ENCODE measurements at regions not wholly inside any gene's neighbourhood (a gene's known extent, or its start where the extent isn't known, plus 50 kb on each side); places are given as distances from the start of the nearest gene placed in this dataset.

GRCh38 chr9:107973451-107973850 is 483.9 kb upstream of the KLF4 start:
- Histone ChIP-seq H3K4me1 (ENCODE audit: control insufficient read depth in 2 of 2, insufficient read depth in 2 of 2, low read length in 2 of 2) (no peaks in the 10 kb centered on the region), H3K36me3 (replicated peaks in 1 of 2; ENCODE audit: control extremely low read depth in 1 of 2, control insufficient read depth in 1 of 2, extremely low read depth in 1 of 2, insufficient read depth in 2 of 2, low read length in 1 of 2) (no peaks in the 10 kb centered on the region), H3K4me3 (ENCODE audit: control extremely low read depth in 1 of 5, extremely low read depth in 1 of 5, insufficient read depth in 1 of 5, low read depth in 2 of 5, low read length in 4 of 5) (no peak overlapping the region), H3K4me2 (replicated peaks; ENCODE audit: low read depth, low read length, poor library complexity, severe bottlenecking) (no peak overlapping the region), H3K79me2 (ENCODE audit: control insufficient read depth, insufficient read depth, low read length) (no peaks in the 10 kb centered on the region), H3K27ac (ENCODE audit: low read length in 2 of 2) (no peak overlapping the region), H3K9ac (ENCODE audit: low read length) (no peak overlapping the region), H2AFZ (ENCODE audit: insufficient read depth, low read depth, low read length, poor library complexity, severe bottlenecking) (no peak overlapping the region), H3K27me3 (replicated peaks in 1 of 4; ENCODE audit: control extremely low read depth in 1 of 4, control insufficient read depth in 3 of 4, insufficient read depth in 4 of 4, low read length in 3 of 4) (no peaks in the 10 kb centered on the region), H4K20me1 (ENCODE audit: control insufficient read depth, insufficient read depth, low read length, poor library complexity, severe bottlenecking) (no peaks in the 10 kb centered on the region), H3K9me3 (ENCODE audit: control extremely low read depth in 1 of 3, control insufficient read depth in 2 of 3, insufficient read depth in 1 of 3, low read length in 2 of 3) (peaks cover 0 to 5% (median 0%) of the 10 kb centered on the region in 3 donors)
- intact Hi-C loops (cut with micrococcal nuclease) = no loop called here
- no CpG with 5 or more reads among the region's 1 CpG for WGBS (ENCODE audit: insufficient coverage)
- Mint-ChIP-seq H3K9me3 (ENCODE audit: insufficient read depth) (no peaks in the 10 kb centered on the region), H3K27me3 (peaks cover 9% of the 10 kb centered on the region), H3K4me3 (no peak overlapping the region), H3K27ac (no peak overlapping the region), H3K4me1 (no peaks in the 10 kb centered on the region)
- POLR2A ChIA-PET = no interaction called here
- ATAC-seq (ENCODE audit: low read depth) (no peak), DNase-seq (no peak)
- CTCF ChIA-PET = no interaction called here
- TF ChIP-seq CTCF (IDR thresholded peaks at IDR 0.05) (no peak), EZH2 (IDR thresholded peaks at IDR 0.05; ENCODE audit: borderline replicate concordance, insufficient read depth, low read depth, low read length, poor library complexity, severe bottlenecking) (no peak)

GRCh38 chr9:107972346-107972745 is 482.8 kb upstream of the KLF4 start:
- Mint-ChIP-seq H3K4me3 (no peak overlapping the region), H3K27me3 (peaks cover 9% of the 10 kb centered on the region), H3K9me3 (ENCODE audit: insufficient read depth) (no peaks in the 10 kb centered on the region), H3K27ac (no peak overlapping the region), H3K4me1 (no peaks in the 10 kb centered on the region)
- no peak for DNase-seq
- Histone ChIP-seq H2AFZ (ENCODE audit: insufficient read depth, low read depth, low read length, poor library complexity, severe bottlenecking) (no peak overlapping the region), H3K9me3 (ENCODE audit: control extremely low read depth in 1 of 3, control insufficient read depth in 2 of 3, insufficient read depth in 1 of 3, low read length in 2 of 3) (peaks cover 0 to 5% (median 0%) of the 10 kb centered on the region in 3 donors), H3K27me3 (replicated peaks in 1 of 4; ENCODE audit: control extremely low read depth in 1 of 4, control insufficient read depth in 3 of 4, insufficient read depth in 4 of 4, low read length in 3 of 4) (no peaks in the 10 kb centered on the region), H3K4me2 (replicated peaks; ENCODE audit: low read depth, low read length, poor library complexity, severe bottlenecking) (no peak overlapping the region), H3K4me3 (ENCODE audit: control extremely low read depth in 1 of 5, extremely low read depth in 1 of 5, insufficient read depth in 1 of 5, low read depth in 2 of 5, low read length in 4 of 5) (no peak overlapping the region), H3K79me2 (ENCODE audit: control insufficient read depth, insufficient read depth, low read length) (no peaks in the 10 kb centered on the region), H3K36me3 (replicated peaks in 1 of 2; ENCODE audit: control extremely low read depth in 1 of 2, control insufficient read depth in 1 of 2, extremely low read depth in 1 of 2, insufficient read depth in 2 of 2, low read length in 1 of 2) (no peaks in the 10 kb centered on the region), H3K4me1 (ENCODE audit: control insufficient read depth in 2 of 2, insufficient read depth in 2 of 2, low read length in 2 of 2) (no peaks in the 10 kb centered on the region), H4K20me1 (ENCODE audit: control insufficient read depth, insufficient read depth, low read length, poor library complexity, severe bottlenecking) (no peaks in the 10 kb centered on the region), H3K9ac (ENCODE audit: low read length) (no peak overlapping the region), H3K27ac (ENCODE audit: low read length in 2 of 2) (no peak overlapping the region)
- TF ChIP-seq CTCF (IDR thresholded peaks at IDR 0.05) (no peak), EZH2 (IDR thresholded peaks at IDR 0.05; ENCODE audit: borderline replicate concordance, insufficient read depth, low read depth, low read length, poor library complexity, severe bottlenecking) (no peak)
- POLR2A ChIA-PET = no interaction called here
- intact Hi-C loops (cut with micrococcal nuclease) = no loop called here
- CTCF ChIA-PET = no interaction called here
- 61% methylated on average over 2 of the region's 7 CpGs for WGBS (ENCODE audit: insufficient coverage)
- no peak for ATAC-seq (ENCODE audit: low read depth)

Data from B cell (primary cell).